OCI-LY7 (cell line): ENCODE measurements at regions not wholly inside any gene's neighbourhood (a gene's known extent, or its start where the extent isn't known, plus 50 kb on each side); places are given as distances from the start of the nearest gene placed in this dataset.
"Not testable (repeated sequence)": the region's sequence is repeated elsewhere in the genome, so short reads cannot be mapped to it uniquely, and the experiment has no call there.

Experiments used
- BruUV-seq: library from RNA; stranded (reverse); fragments of 400-500 nt; replicated peaks from 2 replicates; lab custom pipeline; 2021; lab: Mats Ljungman, UMichigan
- CTCF ChIA-PET: fragments of 300-600 bp; sonication (Branson Sonifier 250); formaldehyde crosslinking; loops from one replicate; lab custom pipeline; 2022; ENCODE audit warnings: antibody characterized with exemption; ENCODE audit not compliant: unreplicated experiment; lab: Charles Lee
- POLR2A ChIA-PET: fragments of 300-600 bp; sonication (Branson Sonifier 250); formaldehyde crosslinking; loops from one replicate; lab custom pipeline; 2022; ENCODE audit warnings: antibody characterized with exemption; lab: Charles Lee
- DNase-seq: peaks from one replicate; pipeline ENCODE4 v3.0.0-alpha.2; 2015; ENCODE audit warnings: low spot score
- H2AFZ ChIP-seq: fragments of 200-600 bp; sonication (generic), shearing (Covaris generic); 2 replicates; pipeline ENCODE4 v1.6.1; 2014; ENCODE audit warnings: mild to moderate bottlenecking, antibody characterized with exemption, low read length, moderate library complexity
- H3K27ac ChIP-seq: fragments of 200-600 bp; sonication (generic); 2 replicates; pipeline ENCODE4 v1.5.1; 2014; ENCODE audit warnings: mixed run types, low read depth, mild to moderate bottlenecking, moderate library complexity, low read length, inconsistent platforms; ENCODE audit not compliant: poor library complexity, severe bottlenecking
- H3K36me3 ChIP-seq: fragments of 200-600 bp; sonication (generic); 2 replicates; pipeline ENCODE4 v1.6.1; 2014; ENCODE audit warnings: mild to moderate bottlenecking, antibody characterized with exemption, low read length, moderate library complexity, mixed read lengths; ENCODE audit not compliant: insufficient read depth
- H3K4me1 ChIP-seq: fragments of 200-600 bp; sonication (generic); 2 replicates; pipeline ENCODE4 v1.5.1; 2014; ENCODE audit warnings: mild to moderate bottlenecking, low read length; ENCODE audit not compliant: insufficient read depth, poor library complexity, severe bottlenecking
- H3K4me2 ChIP-seq: fragments of 200-600 bp; sonication (generic); 2 replicates; pipeline ENCODE4 v1.6.1; 2014; ENCODE audit warnings: mild to moderate bottlenecking, low read length
- H3K4me3 ChIP-seq: fragments of 200-600 bp; sonication (generic); 2 replicates; pipeline ENCODE4 v1.5.1; 2014; ENCODE audit warnings: mild to moderate bottlenecking, low read depth, low read length; ENCODE audit not compliant: poor library complexity, severe bottlenecking
- H3K79me2 ChIP-seq: fragments of 200-600 bp; sonication (generic); 2 replicates; pipeline ENCODE4 v1.6.1; 2016; ENCODE audit warnings: low read depth, mild to moderate bottlenecking, low read length, moderate library complexity, mixed read lengths; ENCODE audit not compliant: insufficient read depth
- H3K9me2 ChIP-seq: fragments of 200-600 bp; sonication (generic); 2 replicates; pipeline ENCODE4 v1.6.1; 2016; ENCODE audit warnings: mild to moderate bottlenecking, low read length, mixed read lengths; ENCODE audit not compliant: insufficient read depth
- H3K9me3 ChIP-seq: fragments of 200-600 bp; sonication (generic); 2 replicates; pipeline ENCODE4 v1.6.1; 2014; ENCODE audit warnings: mild to moderate bottlenecking, mixed run types, low read length, mixed read lengths
- H4K20me1 ChIP-seq: fragments of 200-600 bp; sonication (generic); 2 replicates; pipeline ENCODE4 v1.6.1; 2014; ENCODE audit warnings: mild to moderate bottlenecking, antibody characterized with exemption, low read length, moderate library complexity, mixed read lengths; ENCODE audit not compliant: insufficient read depth
- EZH2phosphoT487 ChIP-seq: fragments of 200-600 bp; sonication (generic); IDR thresholded peaks from 2 replicates; pipeline ENCODE4 v1.6.1; 2018; ENCODE audit warnings: low read depth, borderline replicate concordance, mild to moderate bottlenecking, mixed run types, antibody characterized with exemption, low read length, moderate library complexity, mixed read lengths
- intact Hi-C: fragments of 100-400 bp; cut with micrococcal nuclease; formaldehyde crosslinking; loops from one replicate; pipeline ENCODE4 v1.10.0; 2022; ENCODE audit not compliant: unreplicated experiment
- TF ChIP-seq, protein P1 (sequence below): fragments of 200-600 bp; sonication (generic); conservative IDR thresholded peaks from 2 replicates; pipeline ENCODE4 v1.5.1; 2014; ENCODE audit warnings: mild to moderate bottlenecking, antibody characterized with exemption, low read length, moderate library complexity, mixed read lengths

DNA sequence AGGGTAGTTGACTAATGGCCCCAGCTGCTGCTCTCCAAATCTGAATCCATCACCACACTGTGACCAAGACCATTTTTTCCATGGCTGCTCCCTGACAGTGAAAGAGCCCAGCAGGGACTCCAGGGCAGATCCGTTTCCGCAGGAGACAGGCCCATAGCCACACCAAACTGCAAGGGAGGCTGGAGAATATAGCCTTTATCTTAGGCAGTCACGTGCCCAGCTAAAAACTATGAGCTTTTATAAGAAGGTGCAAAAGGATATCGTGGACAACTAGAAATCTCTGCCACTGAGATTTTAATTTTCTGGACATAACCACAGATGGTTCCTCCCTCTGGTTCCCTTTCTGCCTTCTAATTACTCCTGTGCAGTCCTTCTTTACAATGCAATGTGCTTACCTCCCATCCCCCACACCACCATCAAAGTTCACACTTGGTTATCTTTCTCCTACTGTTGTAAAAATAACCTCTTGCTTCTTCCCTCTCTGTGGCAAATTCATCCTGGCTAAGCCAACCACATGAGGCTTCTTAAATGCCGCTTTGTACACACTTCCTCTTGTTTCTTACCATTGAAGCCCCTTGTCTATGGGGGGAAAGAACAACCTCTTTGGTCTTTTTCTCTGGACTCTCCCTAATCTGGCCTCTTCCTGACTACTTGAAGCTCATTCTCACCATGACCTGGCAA, 233.7 kb downstream of the SHQ1 start:
- no TSS peak for BruUV-seq
- Histone ChIP-seq H4K20me1 (no peaks in the 10 kb centered on the region), H3K27ac (no peak overlapping the region), H3K4me3 (no peak overlapping the region), H2AFZ (no peak overlapping the region), H3K79me2 (no peaks in the 10 kb centered on the region), H3K9me3 (no peaks in the 10 kb centered on the region), H3K4me1 (no peaks in the 10 kb centered on the region), H3K4me2 (no peak overlapping the region), H3K36me3 (no peaks in the 10 kb centered on the region), H3K9me2 (no peaks in the 10 kb centered on the region)
- intact Hi-C loops: no loop called here
- ChIA-PET CTCF (no interaction called here), POLR2A (interaction anchor here (1.2 kb wide), 1 partner anchor 21 kb away, joined by 3 read pairs; no protein-coding TSS in a partner anchor)
- TF ChIP-seq, protein P1, sequence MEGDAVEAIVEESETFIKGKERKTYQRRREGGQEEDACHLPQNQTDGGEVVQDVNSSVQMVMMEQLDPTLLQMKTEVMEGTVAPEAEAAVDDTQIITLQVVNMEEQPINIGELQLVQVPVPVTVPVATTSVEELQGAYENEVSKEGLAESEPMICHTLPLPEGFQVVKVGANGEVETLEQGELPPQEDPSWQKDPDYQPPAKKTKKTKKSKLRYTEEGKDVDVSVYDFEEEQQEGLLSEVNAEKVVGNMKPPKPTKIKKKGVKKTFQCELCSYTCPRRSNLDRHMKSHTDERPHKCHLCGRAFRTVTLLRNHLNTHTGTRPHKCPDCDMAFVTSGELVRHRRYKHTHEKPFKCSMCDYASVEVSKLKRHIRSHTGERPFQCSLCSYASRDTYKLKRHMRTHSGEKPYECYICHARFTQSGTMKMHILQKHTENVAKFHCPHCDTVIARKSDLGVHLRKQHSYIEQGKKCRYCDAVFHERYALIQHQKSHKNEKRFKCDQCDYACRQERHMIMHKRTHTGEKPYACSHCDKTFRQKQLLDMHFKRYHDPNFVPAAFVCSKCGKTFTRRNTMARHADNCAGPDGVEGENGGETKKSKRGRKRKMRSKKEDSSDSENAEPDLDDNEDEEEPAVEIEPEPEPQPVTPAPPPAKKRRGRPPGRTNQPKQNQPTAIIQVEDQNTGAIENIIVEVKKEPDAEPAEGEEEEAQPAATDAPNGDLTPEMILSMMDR: no peak
- no peak for TF ChIP-seq EZH2phosphoT487
- DNase-seq: no peak

DNA sequence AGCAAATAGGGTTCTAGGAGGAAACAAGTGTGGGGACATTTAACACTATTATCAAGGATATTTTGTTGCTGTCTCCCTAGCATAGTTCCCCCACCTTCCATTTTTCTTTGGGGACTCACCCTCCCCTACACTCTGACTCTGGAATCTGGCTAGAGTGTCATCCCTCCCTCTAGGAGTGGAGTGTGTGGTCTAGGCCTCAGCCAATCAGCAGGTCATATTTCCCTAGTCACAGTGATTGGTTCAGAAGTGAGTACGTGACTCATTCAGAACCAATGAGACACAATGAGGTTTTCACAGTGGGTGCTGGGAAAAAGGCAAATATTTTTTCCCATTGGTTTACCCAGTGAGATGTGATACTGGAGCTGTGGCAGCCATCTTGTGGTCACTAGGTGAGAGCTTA, 234.4 kb downstream of the SHQ1 start:
- no peaks in the 10 kb centered on the region for H3K9me3 ChIP-seq
- H4K20me1 ChIP-seq: no peaks in the 10 kb centered on the region
- no peak for DNase-seq
- no peaks in the 10 kb centered on the region for H3K9me2 ChIP-seq
- TF ChIP-seq, protein P1: no peak
- no peak for TF ChIP-seq EZH2phosphoT487
- no peak overlapping the region for H3K4me3 ChIP-seq
- ChIA-PET CTCF (no interaction called here), POLR2A (no interaction called here)
- no peak overlapping the region for H2AFZ ChIP-seq
- intact Hi-C loops: no loop called here
- no peaks in the 10 kb centered on the region for H3K36me3 ChIP-seq
- H3K4me2 ChIP-seq: no peak overlapping the region
- no peaks in the 10 kb centered on the region for H3K4me1 ChIP-seq
- BruUV-seq: no TSS peak
- H3K79me2 ChIP-seq: no peaks in the 10 kb centered on the region
- H3K27ac ChIP-seq: no peak overlapping the region

DNA sequence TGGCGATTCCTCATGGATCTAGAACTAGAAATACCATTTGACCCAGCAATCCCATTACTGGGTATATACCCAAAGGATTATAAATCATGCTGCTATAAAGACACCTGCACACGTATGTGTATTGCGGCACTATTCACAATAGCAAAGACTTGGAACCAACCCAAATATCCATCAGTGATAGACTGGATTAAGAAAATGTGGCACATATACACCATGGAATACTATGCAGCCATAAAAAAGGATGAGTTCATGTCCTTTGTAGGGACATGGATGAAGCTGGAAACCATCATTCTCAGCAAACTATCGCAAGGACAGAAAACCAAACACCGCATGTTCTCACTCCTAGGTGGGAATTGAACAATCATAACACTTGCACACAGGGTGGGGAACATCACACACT, 239.1 kb downstream of the SHQ1 start:
- H3K4me1 ChIP-seq, intact Hi-C loops, H3K9me2 ChIP-seq, H4K20me1 ChIP-seq, BruUV-seq, H3K27ac ChIP-seq, H3K79me2 ChIP-seq, POLR2A ChIA-PET, DNase-seq, H2AFZ ChIP-seq, H3K4me3 ChIP-seq, H3K36me3 ChIP-seq, H3K9me3 ChIP-seq, H3K4me2 ChIP-seq, CTCF ChIA-PET: not testable (repeated sequence)
